Left colon (tissue), 2 donors: ENCODE measurements at regions not wholly inside any gene's neighbourhood (a gene's known extent, or its start where the extent isn't known, plus 50 kb on each side); places are given as distances from the start of the nearest gene placed in this dataset.
"Not testable (repeated sequence)": the region's sequence is repeated elsewhere in the genome, so short reads cannot be mapped to it uniquely, and the experiment has no call there.

ENCODE experiments used
- ATAC-seq: fragments of 200-7000 bp; cut with Tn5 transposase; one replicate; pipeline ENCODE4 v1.9.1; 2020; ENCODE audit warnings: mild to moderate bottlenecking, moderate library complexity
- DNase-seq, 2 donors: peaks; one replicate each; pipeline ENCODE4 v3.0.0-alpha.2; 2020
- intact Hi-C, 2 donors: fragments of 100-400 bp; cut with DNase I in 1 of 2; cut with micrococcal nuclease in 1 of 2; formaldehyde crosslinking; loops; one replicate each; pipeline versions ENCODE4 v1.11.2 to v1.14.0; 2022; cut with DNase I, micrococcal nuclease
- donor health status: DM: no; HTN: no; CAD: no.
- donor health status: DM: yes; HTN: yes; CAD: no.

GRCh38 chr16:88298833-88299745, 83.7 kb upstream of the ZNF469 start:
- ATAC-seq (no peak), DNase-seq (no peak)
- intact Hi-C loops, result no loop called here

GRCh38 chr16:88299751-88300462, 82.9 kb upstream of the ZNF469 start:
- DNase-seq, result no peak
- ATAC-seq, result no peak
- intact Hi-C loops, result no loop called here

GRCh38 chr16:88300463-88300835, 82.3 kb upstream of the ZNF469 start:
- DNase-seq, result no peak
- no peak for ATAC-seq
- intact Hi-C loops, result no loop called here

DNA sequence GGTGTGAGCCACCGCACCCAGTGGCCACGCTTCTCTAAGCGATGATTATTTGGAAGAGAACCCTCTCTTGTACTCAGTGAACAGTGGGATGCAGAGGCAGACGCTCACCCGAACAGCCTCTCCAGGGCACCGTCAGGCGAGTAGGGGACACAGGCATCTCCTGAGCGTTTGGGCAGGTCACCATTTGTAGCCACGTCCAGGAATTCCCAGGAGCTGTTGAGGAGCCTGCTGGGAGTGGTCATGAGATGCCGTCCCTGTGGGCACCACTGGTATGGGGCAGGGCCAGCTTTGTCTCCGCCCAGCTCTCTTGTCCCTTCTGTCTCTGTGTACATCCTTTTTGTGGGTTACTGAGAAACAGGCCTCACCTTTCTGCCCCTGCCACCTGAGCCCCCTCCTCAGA, 81.3 kb upstream of the ZNF469 start:
- ATAC-seq, result no peak
- intact Hi-C loops, result no loop called here
- DNase-seq, result no peak

DNA sequence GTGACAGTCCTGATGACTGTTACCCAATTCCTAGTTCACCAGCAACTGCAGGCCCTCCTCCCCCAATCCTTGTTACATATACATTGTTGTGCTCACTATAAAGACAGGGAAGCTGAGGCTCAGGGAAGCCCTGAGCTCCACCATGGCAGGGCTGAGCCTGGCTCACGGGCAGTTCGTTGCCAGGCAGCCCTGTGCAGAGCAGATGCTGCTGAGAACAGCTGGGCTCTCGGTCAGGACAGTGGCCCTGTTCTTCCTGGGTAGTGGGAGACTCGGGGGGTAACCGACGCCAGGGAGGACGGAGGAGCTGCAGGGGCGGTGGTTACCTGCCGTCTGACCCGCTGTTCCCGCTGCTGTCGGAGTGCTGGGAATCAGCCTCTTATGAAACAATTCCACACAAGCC, 80.9 kb upstream of the ZNF469 start:
- ATAC-seq, result no peak
- intact Hi-C loops, result no loop called here
- DNase-seq, result no peak

GRCh38 chr16:88302666-88303065, 80.1 kb upstream of the ZNF469 start:
- ATAC-seq (no peak), DNase-seq (no peak)

GRCh38 chr16:88303405-88303804, 79.4 kb upstream of the ZNF469 start:
- intact Hi-C loops, result no loop called here
- ATAC-seq (no peak), DNase-seq (no peak)

More at GRCh38 chr16:88302666-88303065, 80.1 kb upstream of the ZNF469 start:
- intact Hi-C loops, result no loop called here

DNA sequence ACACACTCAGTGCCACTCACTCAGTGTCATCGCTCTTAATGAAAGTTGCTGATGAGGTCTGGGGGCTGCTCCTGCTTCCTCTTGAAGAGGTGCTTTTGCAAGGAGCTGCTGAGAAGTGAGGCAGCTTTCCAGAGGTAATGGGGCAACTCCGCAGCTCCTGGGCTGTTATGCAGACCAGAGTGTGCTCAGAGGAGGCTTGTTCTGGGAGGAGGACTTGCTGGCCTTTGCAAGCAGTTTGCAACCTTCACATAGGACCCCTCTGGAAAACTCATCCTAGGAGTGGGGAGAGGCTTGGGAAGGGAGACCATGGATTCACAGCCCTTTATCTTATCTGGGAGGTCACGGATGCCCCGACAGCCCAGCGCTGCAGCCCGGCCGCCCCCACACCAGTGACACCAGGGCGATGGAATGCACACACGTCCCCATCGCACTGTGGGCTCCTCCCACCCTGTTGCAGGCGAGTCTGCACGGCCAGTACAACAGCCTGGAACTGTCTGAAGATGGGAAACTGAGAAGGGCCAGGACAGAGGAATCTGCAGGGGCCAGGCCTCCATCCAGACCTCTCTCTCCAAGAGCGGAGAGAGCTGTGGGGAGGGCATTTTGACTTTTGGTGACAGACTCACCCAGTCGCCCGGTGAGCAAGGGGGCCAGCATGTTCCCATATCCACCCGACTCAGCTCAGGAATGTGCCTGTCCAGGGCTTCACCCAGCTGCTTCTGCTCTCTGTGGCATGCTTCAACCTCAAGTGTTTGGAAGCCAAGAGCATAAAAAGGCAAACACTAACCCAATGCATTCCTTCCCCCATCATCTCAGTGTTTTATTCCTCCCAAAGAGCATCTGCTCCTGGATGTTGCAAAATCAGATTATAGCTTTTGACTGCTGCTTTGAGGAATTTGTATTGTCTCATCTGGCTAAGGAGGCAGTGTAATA, 78.6 kb upstream of the ZNF469 start:
- intact Hi-C loops, result no loop called here
- DNase-seq (no peak), ATAC-seq (no peak)

DNA sequence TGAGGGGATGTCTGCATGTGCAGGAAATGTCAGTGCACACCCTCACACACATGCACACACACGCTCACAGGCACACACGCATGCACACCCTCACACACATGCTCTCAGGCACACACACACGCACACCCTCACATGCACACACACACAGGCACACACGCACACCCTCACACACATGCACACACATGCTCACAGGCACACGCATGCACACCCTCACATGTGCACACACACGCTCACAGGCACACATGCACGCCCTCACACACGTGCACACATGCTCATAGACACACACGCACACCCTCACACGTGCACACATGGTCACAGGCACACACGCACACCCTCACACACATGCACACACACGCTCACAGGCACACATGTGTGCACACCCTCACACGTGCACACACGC, 77.6 kb upstream of the ZNF469 start:
- no peak for DNase-seq
- no peak for ATAC-seq
- intact Hi-C loops, result no loop called here

DNA sequence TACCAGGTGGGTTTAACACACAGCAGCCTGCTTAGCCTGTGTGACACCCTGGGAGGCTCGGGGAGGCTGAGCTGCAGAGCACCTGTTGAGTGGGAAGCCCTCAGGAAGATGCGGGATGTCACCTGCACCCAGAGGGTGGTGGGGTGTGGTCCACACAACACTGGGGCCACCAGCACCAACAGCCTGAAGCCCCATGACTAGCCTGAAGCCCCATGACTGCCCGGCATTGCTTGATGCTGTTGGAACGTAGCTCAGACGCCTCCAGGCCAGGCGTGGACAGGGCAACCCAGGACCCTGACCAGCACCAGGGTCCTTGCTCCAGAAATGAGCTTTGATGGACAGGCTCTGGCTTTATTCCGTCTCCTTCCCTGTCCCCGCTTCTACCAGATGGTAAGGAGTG, 76.3 kb upstream of the ZNF469 start:
- ATAC-seq (no peak), DNase-seq (no peak)
- intact Hi-C loops, result no loop called here

DNA sequence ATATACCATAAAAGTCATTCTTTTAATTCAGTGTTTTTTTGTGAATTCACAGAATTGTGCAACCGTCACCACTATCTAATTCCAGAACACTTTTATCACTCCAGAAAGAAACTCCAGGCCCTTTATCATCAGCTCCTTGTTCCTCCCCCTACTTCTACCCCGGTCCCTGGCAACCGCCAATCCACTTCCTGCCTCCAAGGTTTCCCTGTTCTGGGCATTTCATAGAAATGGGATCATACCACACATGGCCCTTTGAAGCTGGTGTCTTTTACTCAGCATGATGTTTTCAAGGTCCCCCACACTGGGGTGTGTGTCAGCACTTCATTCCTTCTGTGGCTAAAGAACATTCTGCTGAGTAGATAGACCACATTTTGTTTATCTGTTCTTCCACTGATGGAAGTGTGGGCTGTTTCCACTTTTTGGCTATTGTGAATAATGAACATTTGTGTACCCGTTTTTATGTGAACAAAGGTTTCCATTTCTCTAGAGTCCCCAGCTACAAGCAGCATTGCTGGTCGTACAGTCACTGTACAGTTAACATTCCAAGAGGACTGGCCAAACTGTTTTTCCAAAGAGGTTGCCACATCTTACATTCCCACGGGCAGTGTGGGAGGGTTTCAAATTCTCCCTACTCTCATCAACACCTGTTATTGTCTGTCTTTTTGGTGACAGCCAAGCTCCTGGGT, 75.8 kb upstream of the ZNF469 start:
- intact Hi-C loops, result no loop called here
- DNase-seq (no peak), ATAC-seq (no peak)

DNA sequence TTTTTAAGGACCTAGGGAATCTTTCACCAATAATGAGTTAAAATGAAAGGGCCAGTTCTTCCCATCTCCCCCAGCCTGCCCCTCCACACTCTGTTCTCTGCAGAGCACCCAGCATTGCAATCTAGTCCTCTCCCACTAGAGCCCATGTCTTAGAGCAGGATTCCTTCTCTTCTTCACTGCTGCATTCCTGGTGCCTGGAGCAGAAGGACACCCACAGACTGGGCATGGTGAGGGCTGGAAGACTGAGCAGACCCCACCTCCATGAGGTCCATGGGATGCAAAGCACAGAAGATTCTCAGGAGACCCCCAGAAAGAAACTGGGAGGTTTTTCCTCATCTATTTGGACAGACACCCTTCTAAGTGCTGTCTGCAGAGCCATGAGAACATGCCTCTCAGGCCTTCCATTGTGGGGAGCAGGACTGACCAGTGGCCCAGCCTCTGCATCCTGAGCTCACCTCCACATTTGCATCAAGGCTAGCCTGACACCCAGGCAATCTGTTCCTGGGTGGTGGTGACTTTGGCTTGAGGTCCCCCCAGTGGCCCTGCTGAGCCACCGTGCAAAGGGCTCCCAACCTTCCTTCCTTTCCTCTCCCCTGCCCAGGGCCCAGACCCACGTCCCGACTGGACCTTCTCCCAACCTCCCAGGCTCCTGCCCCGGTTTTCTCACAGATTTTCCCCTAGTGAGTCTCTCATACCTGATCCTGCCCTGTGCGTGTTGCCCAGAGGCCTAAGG, 74.2 kb upstream of the ZNF469 start:
- DNase-seq (no peak), ATAC-seq (no peak)
- intact Hi-C loops, result no loop called here

GRCh38 chr16:88309174-88309907, 73.4 kb upstream of the ZNF469 start:
- intact Hi-C loops, result no loop called here
- DNase-seq (no peak), ATAC-seq (no peak)

GRCh38 chr16:88309908-88310265, 72.9 kb upstream of the ZNF469 start:
- ATAC-seq, result peak; percentile 97

DNA sequence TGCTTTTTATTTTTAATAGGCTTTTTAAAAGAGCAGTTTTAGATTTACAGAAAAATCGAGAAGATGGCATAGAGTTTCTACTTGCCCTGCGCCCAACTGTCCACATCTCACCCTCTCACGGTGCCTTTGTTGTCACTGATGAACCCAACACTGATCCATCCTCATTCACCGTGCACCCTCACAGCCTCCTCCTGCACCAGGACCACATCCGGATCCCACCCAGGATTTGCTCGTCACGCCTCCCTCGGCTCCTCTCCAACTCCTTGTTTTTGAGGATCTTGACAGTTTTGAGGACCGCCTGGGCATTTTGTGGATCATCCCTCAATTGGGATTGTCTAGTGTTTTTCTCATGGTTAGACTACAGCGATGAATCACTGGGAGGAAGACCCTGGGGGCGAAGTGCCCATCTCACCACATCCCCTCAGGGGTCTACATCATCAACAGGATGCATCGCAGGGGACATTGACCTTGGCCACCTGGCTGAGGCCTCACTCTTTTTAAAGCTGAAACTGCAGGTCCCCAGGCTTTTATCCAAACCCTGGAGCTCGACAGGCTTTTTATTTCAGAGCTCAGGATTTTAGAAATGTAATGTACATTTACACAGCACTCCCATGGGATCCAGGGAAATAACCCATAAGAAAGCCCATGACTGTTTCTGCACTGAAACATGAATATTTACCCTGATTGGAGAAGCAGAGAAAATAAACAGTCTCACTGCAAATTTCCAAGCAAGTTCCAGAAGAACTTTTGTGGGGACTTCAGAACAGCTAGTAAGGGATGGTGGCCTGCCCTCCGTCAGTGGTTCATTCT, 71.8 kb upstream of the ZNF469 start:
- ATAC-seq, result no peak
- no peak for DNase-seq
- intact Hi-C loops, result no loop called here

More at GRCh38 chr16:88309908-88310265, 72.9 kb upstream of the ZNF469 start:
- intact Hi-C loops, result no loop called here
- peak in 1 of 2 donors; percentile 23 for DNase-seq

DNA sequence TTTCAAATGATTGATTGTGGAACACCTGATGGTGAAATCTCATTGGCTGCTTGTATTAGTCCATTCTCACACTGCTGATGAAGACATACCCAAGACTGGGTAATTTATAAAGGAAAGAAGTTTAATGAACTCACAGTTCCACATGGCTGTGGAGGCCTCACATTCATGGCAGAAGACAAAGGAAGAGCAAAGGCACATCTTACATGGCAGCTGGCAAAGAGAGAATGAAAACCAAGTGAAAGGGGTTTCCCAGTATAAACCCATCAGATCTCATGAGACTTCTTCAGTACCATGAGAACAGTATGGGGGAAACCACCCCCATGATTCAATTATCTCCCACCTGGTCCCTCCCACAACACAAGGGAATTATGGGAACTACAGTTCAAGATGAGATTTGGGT, 70.9 kb upstream of the ZNF469 start:
- ATAC-seq, DNase-seq, intact Hi-C loops: not testable (repeated sequence)

- intact Hi-C loops, result no loop called here
- DNase-seq, result no peak
- ATAC-seq, result peak; percentile 65
Observed at GRCh38 chr16:88312732-88313131, 70.0 kb upstream of the ZNF469 start.
